K562 (cell line): ENCODE measurements at regions not wholly inside any gene's neighbourhood (a gene's known extent, or its start where the extent isn't known, plus 50 kb on each side); places are given as distances from the start of the nearest gene placed in this dataset.

Source experiments
- ATF7 ChIP-seq: fragments of 450-650 bp; IDR thresholded peaks from 2 replicates; pipeline ENCODE4 v1.7.1; 2014; ENCODE audit warnings: mild to moderate bottlenecking, moderate library complexity
- BCOR ChIP-seq: fragments of 450-650 bp; IDR thresholded peaks from 2 replicates; pipeline ENCODE4 v1.6.1; 2016
- FOXK1 ChIP-seq: sonication (generic); formaldehyde crosslinking; IDR thresholded peaks from 2 replicates; pipeline ENCODE4 v1.8.0; 2022; ENCODE audit warnings: missing genetic modification reagents, mild to moderate bottlenecking, borderline replicate concordance
- JUND ChIP-seq, 2 experiments: IDR thresholded peaks; 2 replicates in 1 of 2; 3 replicates in 1 of 2; pipeline ENCODE4 v1.6.1; 2011; ENCODE audit warnings: borderline replicate concordance in 2 of 2, low read depth in 2 of 2, low read length in 2 of 2, improper control_type of control experiment in 1 of 2, missing biosample characterization in 1 of 2, missing genetic modification characterization in 1 of 2, missing genetic modification reagents in 1 of 2
- MAZ ChIP-seq, 2 experiments: fragments of 450-650 bp in 1 of 2; sonication (generic) in 1 of 2; formaldehyde crosslinking; IDR thresholded peaks in 1 of 2; conservative IDR thresholded peaks in 1 of 2; 2 replicates each; pipeline versions ENCODE4 v1.4.0 to v1.5.0; 2020; ENCODE audit warnings: mild to moderate bottlenecking in 1 of 2, missing genetic modification reagents in 1 of 2
- NCOA2 ChIP-seq, 2 experiments: fragments of 450-650 bp; IDR thresholded peaks; 2 replicates each; pipeline ENCODE4 v1.6.1; 2018; ENCODE audit warnings: mild to moderate bottlenecking in 2 of 2, moderate library complexity in 1 of 2; ENCODE audit not compliant: partially characterized antibody in 2 of 2
- PCBP2 ChIP-seq: fragments of 200-400 bp; formaldehyde crosslinking; IDR thresholded peaks from 2 replicates; pipeline ENCODE4 v1.6.1; 2018; ENCODE audit warnings: low read length, low read depth, mild to moderate bottlenecking, moderate library complexity; ENCODE audit not compliant: poor library complexity, severe bottlenecking
- PRDM10 ChIP-seq: fragments of 450-650 bp; IDR thresholded peaks from 2 replicates; pipeline ENCODE4 v1.6.1; 2018; ENCODE audit not compliant: partially characterized antibody
- RAD51 ChIP-seq: fragments of 450-650 bp; IDR thresholded peaks from 2 replicates; pipeline ENCODE4 v1.7.1; 2016; ENCODE audit warnings: low read depth, mild to moderate bottlenecking, borderline replicate concordance
- ZNF551 ChIP-seq: fragments of 250-450 bp; sonication (Bioruptor Pico); IDR thresholded peaks from 2 replicates; pipeline ENCODE4 v1.5.0; 2021; ENCODE audit warnings: mild to moderate bottlenecking, moderate library complexity
- ZNF778 ChIP-seq: fragments of 450-650 bp; formaldehyde crosslinking; IDR thresholded peaks from 2 replicates; pipeline ENCODE4 v1.4.0; 2020; ENCODE audit warnings: mild to moderate bottlenecking, moderate library complexity
- ZNF785 ChIP-seq: fragments of 250-450 bp; sonication (Bioruptor Pico); IDR thresholded peaks from 2 replicates; pipeline ENCODE4 v1.4.0; 2020; ENCODE audit warnings: mild to moderate bottlenecking

- TF ChIP-seq JUND (IDR thresholded peaks at IDR 0.05; ENCODE audit: borderline replicate concordance, low read depth, low read length), result no peak
- TF ChIP-seq JUND (tag; IDR thresholded peaks at IDR 0.05; ENCODE audit: borderline replicate concordance, low read depth, low read length), result no peak
- TF ChIP-seq FOXK1 (CRISPR knock-in tag), result no peak
- TF ChIP-seq ZNF778, result no peak
- TF ChIP-seq RAD51, result no peak
- no peak for TF ChIP-seq PRDM10
- TF ChIP-seq ATF7, result no peak
- no peak for TF ChIP-seq ZNF551 (CRISPR knock-in tag)
- TF ChIP-seq MAZ (CRISPR knock-in tag; conservative IDR thresholded peaks at IDR 0.05 in 1 of 2, IDR thresholded peaks at IDR 0.05 in 1 of 2), result no peak
- no peak for TF ChIP-seq NCOA2 (IDR thresholded peaks at IDR 0.05; ENCODE audit: partially characterized antibody in 2 of 2)
- no peak for TF ChIP-seq PCBP2
- TF ChIP-seq ZNF785 (CRISPR knock-in tag), result no peak
- no peak for TF ChIP-seq BCOR
Observed at GRCh38 chr7:136470179-136470578, 398.3 kb upstream of the CHRM2 start (continued).
